Spleen (tissue), 7 donors: ENCODE measurements at regions not wholly inside any gene's neighbourhood (a gene's known extent, or its start where the extent isn't known, plus 50 kb on each side); places are given as distances from the start of the nearest gene placed in this dataset.

Source experiments
- CTCF ChIP-seq, 11 experiments: fragments of 200-600 bp in 7 of 11; fragments of 450-650 bp in 4 of 11; sonication (generic) in 4 of 11; IDR thresholded peaks in 8 of 11; conservative IDR thresholded peaks in 3 of 11; 1 replicate in 7 of 11; 2 replicates in 4 of 11; pipeline versions ENCODE4 v1.4.0 to v1.8.0; 2016 to 2021; ENCODE audit warnings: antibody characterized with exemption in 11 of 11, inconsistent platforms in 4 of 11, mild to moderate bottlenecking in 1 of 11
- POLR2AphosphoS5 ChIP-seq, 3 donors: sonication (generic); formaldehyde crosslinking; IDR thresholded peaks; one replicate each; pipeline ENCODE4 v1.5.1; 2017; ENCODE audit warnings: antibody characterized with exemption in 3 of 3
- donor health status: DM: no; HTN: no; CAD: no; lungs with moderate emphysema.
- donor health status: DM: no; HTN: no; CAD: no.
- donor health status: DM: no; HTN: no; CAD: no.

DNA sequence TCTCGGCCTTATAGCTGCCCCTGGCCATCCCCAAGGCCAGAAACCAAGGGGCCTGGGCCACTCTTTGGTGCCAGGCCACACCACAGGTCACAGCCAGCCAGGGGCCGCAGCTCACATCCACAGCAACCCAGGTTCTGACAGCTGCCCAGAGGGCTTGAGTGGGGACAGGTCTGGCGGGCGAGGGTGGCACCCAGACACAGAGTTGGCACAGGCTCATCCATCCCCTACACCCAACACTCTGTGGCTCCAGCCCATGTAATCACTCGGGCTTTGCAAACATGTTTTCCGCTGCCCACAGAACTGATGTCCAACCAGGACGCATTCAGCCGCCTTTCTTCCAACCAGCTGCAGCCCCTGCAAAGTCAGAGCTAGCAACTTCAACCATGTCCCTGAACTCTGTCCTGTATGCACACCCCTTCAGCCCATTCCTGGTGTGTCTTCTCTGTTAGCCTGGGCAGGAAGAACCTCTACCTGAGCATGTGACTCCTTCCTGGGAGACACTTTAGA, 57.7 kb upstream of the PPP2R2D start:
- TF ChIP-seq CTCF (IDR thresholded peaks at IDR 0.05 in 8 of 11, conservative IDR thresholded peaks at IDR 0.05 in 3 of 11) = no peak
- TF ChIP-seq POLR2AphosphoS5 (IDR thresholded peaks at IDR 0.05) = no peak
